ENCODE measurements at regions not wholly inside any gene's neighbourhood (a gene's known extent, or its start where the extent isn't known, plus 50 kb on each side); places are given as distances from the start of the nearest gene placed in this dataset.

GRCh38 chrX:23202326-23202725, 132.3 kb upstream of the PTCHD1 start:
- H3K9me3 ChIP-seq (ENCODE audit: control insufficient read depth in 1 of 2, insufficient read depth in 1 of 2, low read depth in 1 of 2, low read length in 2 of 2) = no peaks in the 10 kb centered on the region
- no peak for TF ChIP-seq EZH2 (IDR thresholded peaks at IDR 0.05)
- no peak for TF ChIP-seq ATF3 (IDR thresholded peaks at IDR 0.05)
- TF ChIP-seq REST (IDR thresholded peaks at IDR 0.05; ENCODE audit: low read depth) = no peak
- no peak for TF ChIP-seq POLR2AphosphoS5 (IDR thresholded peaks at IDR 0.05; ENCODE audit: low read depth, low read length)
- TF ChIP-seq MAX (IDR thresholded peaks at IDR 0.05) = no peak
- no peak for TF ChIP-seq RAD21 (IDR thresholded peaks at IDR 0.05; ENCODE audit: low read depth)
- TF ChIP-seq, protein P1, sequence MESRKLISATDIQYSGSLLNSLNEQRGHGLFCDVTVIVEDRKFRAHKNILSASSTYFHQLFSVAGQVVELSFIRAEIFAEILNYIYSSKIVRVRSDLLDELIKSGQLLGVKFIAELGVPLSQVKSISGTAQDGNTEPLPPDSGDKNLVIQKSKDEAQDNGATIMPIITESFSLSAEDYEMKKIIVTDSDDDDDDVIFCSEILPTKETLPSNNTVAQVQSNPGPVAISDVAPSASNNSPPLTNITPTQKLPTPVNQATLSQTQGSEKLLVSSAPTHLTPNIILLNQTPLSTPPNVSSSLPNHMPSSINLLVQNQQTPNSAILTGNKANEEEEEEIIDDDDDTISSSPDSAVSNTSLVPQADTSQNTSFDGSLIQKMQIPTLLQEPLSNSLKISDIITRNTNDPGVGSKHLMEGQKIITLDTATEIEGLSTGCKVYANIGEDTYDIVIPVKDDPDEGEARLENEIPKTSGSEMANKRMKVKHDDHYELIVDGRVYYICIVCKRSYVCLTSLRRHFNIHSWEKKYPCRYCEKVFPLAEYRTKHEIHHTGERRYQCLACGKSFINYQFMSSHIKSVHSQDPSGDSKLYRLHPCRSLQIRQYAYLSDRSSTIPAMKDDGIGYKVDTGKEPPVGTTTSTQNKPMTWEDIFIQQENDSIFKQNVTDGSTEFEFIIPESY (IDR thresholded peaks at IDR 0.05; ENCODE audit: extremely low read depth, insufficient replicate concordance, low read length) = no peak
- no peak for TF ChIP-seq POLR2A (IDR thresholded peaks at IDR 0.05; ENCODE audit: borderline replicate concordance, extremely low read depth, insufficient read depth, insufficient read length)
- TF ChIP-seq SP1 (IDR thresholded peaks at IDR 0.05; ENCODE audit: low read depth) = no peak
- no peak for TF ChIP-seq ZFX (IDR thresholded peaks at IDR 0.05)
- no peak for TF ChIP-seq CEBPB (IDR thresholded peaks at IDR 0.05; ENCODE audit: low read depth)
- TF ChIP-seq ELF1 (IDR thresholded peaks at IDR 0.05; ENCODE audit: borderline replicate concordance, low read depth) = no peak
- no peak for TF ChIP-seq CBX3 (IDR thresholded peaks at IDR 0.05; ENCODE audit: low read depth)
- no peak for TF ChIP-seq EGR1 (IDR thresholded peaks at IDR 0.05; ENCODE audit: low read depth)
- H3K27me3 ChIP-seq (ENCODE audit: insufficient read depth, low read length) = no peaks in the 10 kb centered on the region
- CTCF ChIA-PET = no interaction called here
- no TSS peak for BruUV-seq (replicated peaks)
- H3K27ac ChIP-seq (ENCODE audit: low read depth, low read length) = no peak overlapping the region
- H3K9me2 ChIP-seq (ENCODE audit: insufficient read depth) = no peaks in the 10 kb centered on the region
- POLR2A ChIA-PET = no interaction called here
- no peak overlapping the region for H3K9ac ChIP-seq (ENCODE audit: low read length)
- H3K4me2 ChIP-seq (ENCODE audit: low read length) = no peak overlapping the region
- no peaks in the 10 kb centered on the region for H3K4me1 ChIP-seq (ENCODE audit: control insufficient read depth in 1 of 2, insufficient read depth in 2 of 2, low read length in 2 of 2)
- no peaks in the 10 kb centered on the region for H3K79me2 ChIP-seq (ENCODE audit: insufficient read depth, low read length)
- intact Hi-C loops (cut with micrococcal nuclease) = no loop called here
- H2AFZ ChIP-seq (ENCODE audit: low read depth, low read length, poor library complexity, severe bottlenecking) = no peak overlapping the region
- DNase-seq (ENCODE audit: low read depth, low spot score) (no peak), ATAC-seq (no peak)
- H4K20me1 ChIP-seq (ENCODE audit: insufficient read depth) = no peaks in the 10 kb centered on the region
- RAD21 ChIA-PET (ENCODE audit: low non-redundant PET in 1 of 2, low total read pairs in 2 of 2, uncharacterized antibody in 2 of 2, unreplicated experiment in 2 of 2) = no interaction called here
- H3K36me3 ChIP-seq (ENCODE audit: control insufficient read depth in 1 of 2, insufficient read depth in 2 of 2, low read length in 2 of 2) = no peaks in the 10 kb centered on the region
- H3K4me3 ChIP-seq (replicated peaks in 1 of 2; ENCODE audit: low read depth in 1 of 2, low read length in 2 of 2) = no peak overlapping the region
